NT2/D1 (cell line): ENCODE measurements at regions not wholly inside any gene's neighbourhood (a gene's known extent, or its start where the extent isn't known, plus 50 kb on each side); places are given as distances from the start of the nearest gene placed in this dataset.

ENCODE experiments used
- DNase-seq: peaks from one replicate; pipeline ENCODE4 v3.0.0-alpha.2; 2011; ENCODE audit warnings: low read depth, low spot score
- H3K27me3 ChIP-seq: 2 replicates; pipeline ENCODE4 v1.6.0; 2011; ENCODE audit warnings: mild to moderate bottlenecking; ENCODE audit not compliant: insufficient read length, insufficient read depth
- H3K36me3 ChIP-seq: 2 replicates; pipeline ENCODE4 v1.6.1; 2011; ENCODE audit warnings: mild to moderate bottlenecking, low read length, mixed read lengths; ENCODE audit not compliant: insufficient read depth, insufficient read length
- H3K4me1 ChIP-seq: 2 replicates; pipeline ENCODE4 v1.5.1; 2011; ENCODE audit not compliant: insufficient read depth, insufficient read length
- H3K4me3 ChIP-seq: 2 replicates; pipeline ENCODE4 v1.5.1; 2011; ENCODE audit warnings: low read depth; ENCODE audit not compliant: insufficient read length
- H3K9ac ChIP-seq: 2 replicates; pipeline ENCODE4 v1.6.0; 2011; ENCODE audit warnings: low read depth; ENCODE audit not compliant: insufficient read length
- H3K9me3 ChIP-seq: 2 replicates; pipeline ENCODE4 v1.5.1; 2011; ENCODE audit warnings: mild to moderate bottlenecking, low read length; ENCODE audit not compliant: insufficient read depth
- SUZ12 ChIP-seq: IDR thresholded peaks from 2 replicates; pipeline ENCODE4 v1.6.1; 2011; ENCODE audit not compliant: insufficient read length, insufficient read depth; ENCODE audit errors: extremely low read depth
- YY1 ChIP-seq: IDR thresholded peaks from 2 replicates; pipeline ENCODE4 v1.6.1; 2011; ENCODE audit not compliant: insufficient read length, insufficient read depth
- ZNF274 ChIP-seq: IDR thresholded peaks from 2 replicates; pipeline ENCODE4 v1.6.1; 2011; ENCODE audit warnings: mild to moderate bottlenecking, low read depth, low read length

DNA sequence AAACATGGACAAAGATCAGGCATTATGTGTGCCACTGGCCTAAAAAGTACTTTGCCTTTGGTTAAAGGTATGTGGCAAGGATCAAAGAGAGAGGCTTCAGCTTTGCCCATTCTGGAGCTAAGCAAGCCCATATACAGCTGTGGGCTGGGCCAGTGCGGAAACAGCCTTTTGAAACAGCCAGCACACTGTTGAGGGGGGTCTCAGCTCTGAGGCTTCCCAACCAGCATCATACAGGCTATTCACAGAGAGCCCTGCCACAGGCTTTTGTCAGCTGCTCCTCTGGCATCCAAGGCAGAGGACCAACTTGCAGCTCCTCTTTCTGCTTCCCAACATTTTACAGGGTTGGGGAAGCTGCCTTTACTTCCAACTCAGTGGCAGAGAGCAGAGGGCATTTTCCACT, 63.2 kb upstream of the FOXB1 start:
- H3K27me3 ChIP-seq: no peaks in the 10 kb centered on the region
- no peak for TF ChIP-seq ZNF274
- no peak for DNase-seq
- no peaks in the 10 kb centered on the region for H3K36me3 ChIP-seq
- no peak overlapping the region for H3K4me3 ChIP-seq
- no peaks in the 10 kb centered on the region for H3K9me3 ChIP-seq
- H3K4me1 ChIP-seq: peaks cover 5% of the 10 kb centered on the region
- H3K9ac ChIP-seq: no peak overlapping the region

DNA sequence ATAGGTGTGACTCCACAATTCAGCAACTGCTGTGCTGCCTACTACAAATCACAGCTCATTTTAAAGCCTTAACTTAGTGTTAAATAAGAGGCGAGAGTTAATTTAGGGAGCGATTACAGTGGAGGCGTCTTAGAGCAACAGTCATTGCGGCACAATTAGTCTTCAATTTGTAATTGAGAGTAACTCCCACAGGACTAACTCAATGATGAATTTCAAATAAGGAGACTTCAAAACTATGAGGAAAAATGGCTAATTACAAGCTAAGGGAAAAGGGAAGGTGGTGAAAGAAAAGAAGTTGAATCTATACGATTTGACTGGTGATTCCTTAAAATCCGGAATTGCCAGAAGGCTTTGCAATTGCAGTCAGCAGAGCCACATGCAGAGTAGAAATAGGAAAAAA, 63.7 kb upstream of the FOXB1 start:
- H3K9ac ChIP-seq: no peak overlapping the region

DNA sequence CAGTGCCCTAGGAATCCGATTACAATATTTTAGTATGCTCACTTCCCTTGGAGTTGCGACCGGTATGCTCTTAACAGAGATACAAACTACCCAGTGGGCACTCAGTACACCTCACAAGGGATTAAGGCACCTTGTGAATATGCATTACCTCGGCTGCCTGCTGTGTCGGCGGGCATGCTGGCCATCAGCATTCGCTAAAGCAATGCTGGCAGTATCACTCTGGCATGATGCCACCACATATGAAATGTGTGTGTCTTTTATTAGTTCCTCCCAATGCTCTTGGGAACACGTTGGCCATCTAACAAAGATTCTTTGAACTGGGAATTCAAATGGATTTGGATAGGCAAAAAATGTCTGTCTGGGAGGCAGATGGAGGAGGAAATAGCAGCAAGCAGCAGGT, 67.4 kb upstream of the FOXB1 start:
- H3K27me3 ChIP-seq: no peaks in the 10 kb centered on the region
- peaks cover 2% of the 10 kb centered on the region for H3K4me1 ChIP-seq
- no peak for DNase-seq
- no peaks in the 10 kb centered on the region for H3K36me3 ChIP-seq
- H3K9ac ChIP-seq: no peak overlapping the region
- TF ChIP-seq SUZ12 (no peak), YY1 (no peak), ZNF274 (no peak)
- H3K4me3 ChIP-seq: no peak overlapping the region
- H3K9me3 ChIP-seq: no peaks in the 10 kb centered on the region

More for the DNA sequence above, 63.7 kb upstream of the FOXB1 start:
- DNase-seq: no peak
- no peak overlapping the region for H3K4me3 ChIP-seq
- no peak for TF ChIP-seq YY1
- TF ChIP-seq ZNF274: no peak
- TF ChIP-seq SUZ12: no peak
- H3K36me3 ChIP-seq: no peaks in the 10 kb centered on the region
- H3K9me3 ChIP-seq: no peaks in the 10 kb centered on the region
- H3K4me1 ChIP-seq: peaks cover 5% of the 10 kb centered on the region
- H3K27me3 ChIP-seq: no peaks in the 10 kb centered on the region

DNA sequence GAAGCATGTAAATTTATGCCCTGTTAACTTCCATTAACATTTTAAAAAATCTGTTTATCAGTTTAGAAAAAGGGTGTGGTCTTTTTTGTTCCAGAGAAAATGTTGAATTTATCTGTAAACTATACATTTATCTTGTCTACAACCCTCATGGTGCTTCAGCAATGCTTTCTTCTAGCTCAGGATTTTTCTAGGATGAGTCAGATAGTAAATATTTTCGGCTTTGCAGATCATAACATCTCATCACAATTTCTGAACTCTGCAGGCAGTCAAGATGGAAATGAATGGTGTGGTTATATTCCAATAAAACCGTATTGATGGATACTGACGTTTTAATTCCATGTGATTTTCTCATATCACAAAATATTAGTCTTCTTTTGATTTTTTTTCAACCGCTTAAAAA, 70.5 kb upstream of the FOXB1 start:
- Histone ChIP-seq H3K4me3 (no peak overlapping the region), H3K27me3 (no peaks in the 10 kb centered on the region), H3K9ac (no peak overlapping the region), H3K36me3 (no peaks in the 10 kb centered on the region), H3K9me3 (no peaks in the 10 kb centered on the region), H3K4me1 (no peaks in the 10 kb centered on the region)
- no peak for TF ChIP-seq ZNF274
- no peak for TF ChIP-seq SUZ12
- TF ChIP-seq YY1: no peak
- DNase-seq: no peak

DNA sequence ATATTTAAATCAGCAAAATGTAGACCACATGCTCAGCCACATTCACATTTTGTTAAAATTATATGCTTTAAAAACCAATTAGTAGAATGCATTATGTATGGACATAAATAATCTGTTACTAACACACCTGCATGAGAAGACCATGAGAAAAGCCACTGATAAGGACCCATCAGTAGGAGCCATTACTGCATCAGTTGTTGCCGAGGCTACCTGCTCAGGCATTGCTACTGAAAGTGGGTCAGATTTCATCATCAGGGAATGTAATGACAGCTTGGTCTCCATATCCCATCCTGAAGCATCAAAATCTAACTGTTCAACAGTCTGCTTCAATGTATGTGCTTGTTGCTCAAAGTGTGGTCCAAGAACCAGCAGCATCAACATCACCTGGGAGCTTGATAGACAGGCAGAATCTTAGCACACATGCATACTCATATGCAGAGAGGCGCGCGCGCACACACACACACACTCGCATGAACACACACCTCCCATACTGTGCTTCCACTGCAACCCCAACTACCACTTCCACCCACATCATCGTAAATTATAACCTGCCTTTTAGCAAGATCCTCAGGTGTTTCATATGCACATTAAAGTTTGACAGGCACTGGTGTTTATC, 72.4 kb upstream of the FOXB1 start:
- no peaks in the 10 kb centered on the region for H3K4me1 ChIP-seq
- no peaks in the 10 kb centered on the region for H3K9me3 ChIP-seq
- TF ChIP-seq SUZ12: no peak
- TF ChIP-seq YY1: no peak
- H3K27me3 ChIP-seq: no peaks in the 10 kb centered on the region
- no peak overlapping the region for H3K9ac ChIP-seq
- DNase-seq: no peak
- H3K36me3 ChIP-seq: no peaks in the 10 kb centered on the region
- no peak overlapping the region for H3K4me3 ChIP-seq

DNA sequence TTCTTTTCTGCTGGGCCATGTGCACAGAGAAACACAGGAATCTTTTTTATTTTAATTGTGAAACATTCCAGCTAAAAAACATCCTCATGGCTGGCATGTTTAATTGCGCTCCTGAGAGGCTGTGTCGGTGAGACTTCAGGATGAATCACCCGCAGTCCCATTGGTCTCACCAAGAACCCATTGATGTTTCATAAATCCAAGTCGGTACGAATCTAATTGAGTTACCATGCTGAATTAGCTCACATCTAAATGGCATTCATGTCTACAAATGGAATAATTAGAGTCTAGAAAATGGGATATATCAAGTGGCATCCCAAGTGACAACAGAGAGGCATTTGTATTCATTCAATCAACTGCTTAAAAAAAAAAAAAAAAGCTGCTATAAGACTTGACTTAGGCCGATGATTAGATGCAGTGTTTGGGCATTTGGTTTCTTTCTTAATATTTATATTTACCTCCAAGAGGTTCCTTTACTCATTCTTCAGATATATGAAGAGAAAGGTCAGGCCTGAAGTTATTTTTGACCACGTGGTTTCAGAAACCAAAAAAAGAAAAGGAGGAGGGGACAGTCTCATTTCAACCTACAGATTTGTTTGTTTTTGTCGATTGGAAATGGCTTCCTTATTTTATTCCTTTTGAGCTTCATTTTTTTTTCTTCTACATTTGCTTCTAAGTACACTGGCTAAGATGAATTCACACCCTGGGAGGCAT, 79.1 kb upstream of the FOXB1 start:
- Histone ChIP-seq H3K36me3 (no peaks in the 10 kb centered on the region), H3K4me3 (no peak overlapping the region), H3K9ac (no peak overlapping the region), H3K4me1 (no peaks in the 10 kb centered on the region), H3K27me3 (no peaks in the 10 kb centered on the region), H3K9me3 (no peaks in the 10 kb centered on the region)
- TF ChIP-seq YY1 (no peak), ZNF274 (no peak), SUZ12 (no peak)
- no peak for DNase-seq

DNA sequence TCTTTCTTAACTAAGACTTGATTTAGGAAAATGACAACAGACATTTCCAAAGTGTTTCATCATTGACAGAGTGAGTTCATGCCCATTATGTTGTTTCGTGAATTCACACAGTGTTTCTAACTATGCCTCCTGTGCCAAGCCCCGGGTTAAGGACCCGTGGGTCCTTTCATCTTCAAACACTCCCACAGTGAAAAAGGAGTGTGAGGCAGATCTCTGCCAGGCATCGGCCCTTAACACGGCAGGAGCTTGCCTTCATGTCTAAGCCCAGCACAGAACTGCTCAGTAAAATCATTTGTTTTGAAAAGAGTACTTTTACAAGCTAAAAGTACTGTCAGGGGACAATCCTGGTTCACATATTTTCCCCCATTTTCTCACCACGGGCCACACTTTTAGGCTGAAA, 80.0 kb upstream of the FOXB1 start:
- TF ChIP-seq SUZ12: no peak
- TF ChIP-seq YY1: no peak
- no peak for TF ChIP-seq ZNF274
- Histone ChIP-seq H3K27me3 (peaks cover 3% of the 10 kb centered on the region), H3K36me3 (no peaks in the 10 kb centered on the region), H3K9me3 (no peaks in the 10 kb centered on the region), H3K4me1 (no peaks in the 10 kb centered on the region), H3K4me3 (no peak overlapping the region), H3K9ac (no peak overlapping the region)
- no peak for DNase-seq
